K562 (cell line): ENCODE measurements at regions not wholly inside any gene's neighbourhood (a gene's known extent, or its start where the extent isn't known, plus 50 kb on each side); places are given as distances from the start of the nearest gene placed in this dataset.
A peak's percentile ranks its signal among the peaks of the same experiment; 100 is the strongest.

Experiments
- ATAC-seq: fragments of 200-7000 bp; cut with Tn5 transposase; 3 replicates; pipeline ENCODE4 v1.9.1; 2020; ENCODE audit warnings: moderate library complexity
- BruUV-seq: library from RNA; stranded (reverse); fragments of 400-500 nt; replicated peaks from 2 replicates; lab custom pipeline; 2021; lab: Mats Ljungman, UMichigan
- CTCF ChIA-PET: fragments of 300-600 bp; formaldehyde crosslinking; extraction: SDS; loops from one replicate; lab custom pipeline; 2021; ENCODE audit warnings: low intra/inter-chr PET ratio; lab: Yijun Ruan, JAX
- POLR2A ChIA-PET: fragments of 300-600, 350-650 bp; sonication (Branson Sonifier 250); formaldehyde crosslinking; extraction: SDS; loops from one replicate; lab custom pipeline; 2021; ENCODE audit warnings: antibody characterized with exemption, inconsistent platforms; lab: Yijun Ruan, JAX
- DNase-seq, 4 experiments: peaks; one replicate each; pipeline versions ENCODE4 v3.0.0 to v3.0.0-alpha.2; 2011 to 2018; ENCODE audit warnings: low spot score in 3 of 4, mixed read lengths in 3 of 4; ENCODE audit errors: extremely low read depth in 1 of 4
- FAIRE-seq: peaks from 2 replicates; lab custom pipeline; 2011; peaks lifted over from hg19 to GRCh38; lab: Jason Lieb, UNC
- H2AFZ ChIP-seq: 2 replicates; pipeline ENCODE4 v1.6.0; 2011; ENCODE audit warnings: low read depth, low read length, control low read depth, inconsistent platforms
- H3K27ac ChIP-seq: fragments of 200-600 bp; 3 replicates; pipeline ENCODE4 v1.8.0; 2011; ENCODE audit warnings: low read depth, mild to moderate bottlenecking, control low read depth, inconsistent platforms, low read length, moderate library complexity, mixed read lengths; ENCODE audit errors: extremely low read depth
- H3K27me3 ChIP-seq, 2 experiments: fragments of 300-600 bp in 1 of 2; 2 replicates in 1 of 2; 3 replicates in 1 of 2; pipeline versions ENCODE4 v1.6.0 to v1.8.0; 2011; ENCODE audit warnings: inconsistent platforms in 2 of 2, low read length in 2 of 2, mild to moderate bottlenecking in 1 of 2, mixed read lengths in 1 of 2, moderate library complexity in 1 of 2; ENCODE audit not compliant: control insufficient read depth in 2 of 2, insufficient read depth in 2 of 2
- H3K36me3 ChIP-seq: fragments of 300-600 bp; 3 replicates; pipeline ENCODE4 v1.8.0; 2011; ENCODE audit warnings: mild to moderate bottlenecking, low read length, inconsistent platforms; ENCODE audit not compliant: control insufficient read depth, insufficient read depth
- H3K4me1 ChIP-seq, 2 experiments: fragments of 200-600 bp in 1 of 2; replicated peaks in 1 of 2; 2 replicates in 1 of 2; 3 replicates in 1 of 2; pipeline versions ENCODE4 v1.5.1 to v1.8.0; 2011; ENCODE audit warnings: inconsistent platforms in 2 of 2, low read length in 2 of 2, mild to moderate bottlenecking in 1 of 2, mixed read lengths in 1 of 2, moderate library complexity in 1 of 2; ENCODE audit not compliant: control insufficient read depth in 2 of 2, insufficient read depth in 2 of 2
- H3K4me2 ChIP-seq: 2 replicates; pipeline ENCODE4 v1.6.1; 2011; ENCODE audit warnings: low read length, control low read depth, inconsistent platforms, mixed read lengths; ENCODE audit not compliant: insufficient read depth
- H3K4me3 ChIP-seq: fragments of 200-600 bp; sonication (generic), shearing (Covaris generic); 2 replicates; pipeline ENCODE4 v1.5.1; 2016; ENCODE audit warnings: control low read depth, inconsistent platforms
- H3K79me2 ChIP-seq: fragments of 200-600 bp; 3 replicates; pipeline ENCODE4 v1.8.0; 2011; ENCODE audit warnings: low read length, inconsistent platforms; ENCODE audit not compliant: control insufficient read depth, insufficient read depth
- H3K9ac ChIP-seq, 2 experiments: 2 replicates each; pipeline versions ENCODE4 v1.6.0 to v1.6.1; 2011; ENCODE audit warnings: low read depth in 2 of 2, low read length in 2 of 2, control low read depth in 1 of 2, inconsistent platforms in 1 of 2, mild to moderate bottlenecking in 1 of 2, mixed read lengths in 1 of 2; ENCODE audit not compliant: insufficient read depth in 1 of 2
- H3K9me1 ChIP-seq: one replicate; pipeline ENCODE4 v1.6.0; 2011; ENCODE audit warnings: inconsistent platforms, mild to moderate bottlenecking, low read length, moderate library complexity; ENCODE audit not compliant: control insufficient read depth, insufficient read depth
- H3K9me3 ChIP-seq: replicated peaks from 2 replicates; pipeline ENCODE4 v1.5.1; 2011; ENCODE audit warnings: low read depth, low read length, inconsistent platforms; ENCODE audit not compliant: control insufficient read depth, insufficient read depth
- H4K20me1 ChIP-seq: replicated peaks from 2 replicates; pipeline ENCODE4 v1.6.1; 2011; ENCODE audit warnings: low read length, inconsistent platforms, mixed read lengths; ENCODE audit not compliant: control insufficient read depth, insufficient read depth
- CBFA2T3 ChIP-seq: fragments of 450-650 bp; IDR thresholded peaks from 2 replicates; pipeline ENCODE4 v1.6.1; 2017
- GABPB1 ChIP-seq: sonication (generic); formaldehyde crosslinking; IDR thresholded peaks from 2 replicates; pipeline ENCODE4 v1.8.0; 2022; ENCODE audit warnings: mild to moderate bottlenecking, missing genetic modification reagents
- KLF13 ChIP-seq: fragments of 450-650 bp; IDR thresholded peaks from 2 replicates; pipeline ENCODE4 v1.6.1; 2016; ENCODE audit warnings: missing genetic modification characterization, low read depth, mild to moderate bottlenecking, missing compliant biosample characterization, moderate library complexity, borderline replicate concordance
- MCM3 ChIP-seq: fragments of 450-650 bp; IDR thresholded peaks from 2 replicates; pipeline ENCODE4 v1.6.1; 2016
- MTA3 ChIP-seq: fragments of 450-650 bp; formaldehyde crosslinking; IDR thresholded peaks from 2 replicates; pipeline ENCODE4 v1.6.1; 2017; ENCODE audit warnings: mild to moderate bottlenecking, borderline replicate concordance
- NELFE ChIP-seq: IDR thresholded peaks from 2 replicates; pipeline ENCODE4 v1.6.1; 2011; ENCODE audit warnings: mild to moderate bottlenecking; ENCODE audit not compliant: insufficient read depth, insufficient read length
- NRF1 ChIP-seq, 2 experiments: fragments of 450-650 bp; IDR thresholded peaks in 1 of 2; conservative IDR thresholded peaks in 1 of 2; 2 replicates each; pipeline ENCODE4 v1.6.1; 2014; ENCODE audit warnings: mild to moderate bottlenecking in 2 of 2
- RAD21 ChIP-seq, 2 experiments: fragments of 250-450 bp in 1 of 2; fragments of 450-650 bp in 1 of 2; sonication (Bioruptor Pico) in 1 of 2; formaldehyde crosslinking in 1 of 2; IDR thresholded peaks in 1 of 2; conservative IDR thresholded peaks in 1 of 2; 2 replicates each; pipeline versions ENCODE4 v1.4.0 to v1.8.0; 2020 to 2022; ENCODE audit warnings: mild to moderate bottlenecking in 2 of 2, moderate library complexity in 1 of 2
- SAP30 ChIP-seq: fragments of 200-600 bp; sonication (generic); IDR thresholded peaks from 2 replicates; pipeline ENCODE4 v1.6.1; 2012; ENCODE audit warnings: borderline replicate concordance, low read depth, mild to moderate bottlenecking, moderate library complexity, low read length, control low read depth, inconsistent platforms; ENCODE audit not compliant: insufficient read depth, poor library complexity, severe bottlenecking
- SMARCB1 ChIP-seq: IDR thresholded peaks from 2 replicates; pipeline ENCODE4 v1.6.1; 2011; ENCODE audit warnings: improper control_type of control experiment, low read depth; ENCODE audit not compliant: insufficient read length
- TAF15 ChIP-seq: fragments of 200-400 bp; formaldehyde crosslinking; IDR thresholded peaks from 2 replicates; pipeline ENCODE4 v1.6.1; 2017; ENCODE audit warnings: mild to moderate bottlenecking, low read depth, low read length, moderate library complexity
- ZNF197 ChIP-seq: fragments of 200-800 bp; sonication (Bioruptor generic); IDR thresholded peaks from 2 replicates; pipeline ENCODE4 v1.6.1; 2016; ENCODE audit warnings: low read depth, missing genetic modification characterization, missing compliant biosample characterization
- ZNF609 ChIP-seq: sonication (generic); formaldehyde crosslinking; IDR thresholded peaks from 2 replicates; pipeline ENCODE4 v1.8.1; 2023; ENCODE audit warnings: missing genetic modification reagents, mild to moderate bottlenecking, borderline replicate concordance
- WGBS: fragments of 100-300 bp; shearing (Covaris generic); methylation state at CpG from one replicate; pipeline ENCODE4 v1.1.6; 2016; ENCODE audit warnings: low coverage, mixed read lengths; ENCODE audit not compliant: insufficient coverage; ENCODE audit errors: missing lambda C conversion rate; 5-methylcytosine and 5-hydroxymethylcytosine counted together
- in situ Hi-C: fragments of 300-500 bp; cut with MboI; formaldehyde crosslinking; loops from 4 replicates; pipeline ENCODE4 v1.15.0; 2018; ENCODE audit warnings: inconsistent platforms, mixed read lengths
- intact Hi-C: fragments of 100-400 bp; cut with micrococcal nuclease; formaldehyde crosslinking; loops from 2 replicates; pipeline ENCODE4 v1.14.2; 2022
- TF ChIP-seq, protein P1 (sequence below), 2 experiments: fragments of 450-650 bp in 1 of 2; sonication (generic) in 1 of 2; formaldehyde crosslinking in 1 of 2; IDR thresholded peaks in 1 of 2; conservative IDR thresholded peaks in 1 of 2; 2 replicates each; pipeline versions ENCODE4 v1.6.1 to v1.8.1; 2016 to 2023; ENCODE audit warnings: mild to moderate bottlenecking in 2 of 2, moderate library complexity in 2 of 2, inconsistent platforms in 1 of 2, missing genetic modification reagents in 1 of 2

DNA sequence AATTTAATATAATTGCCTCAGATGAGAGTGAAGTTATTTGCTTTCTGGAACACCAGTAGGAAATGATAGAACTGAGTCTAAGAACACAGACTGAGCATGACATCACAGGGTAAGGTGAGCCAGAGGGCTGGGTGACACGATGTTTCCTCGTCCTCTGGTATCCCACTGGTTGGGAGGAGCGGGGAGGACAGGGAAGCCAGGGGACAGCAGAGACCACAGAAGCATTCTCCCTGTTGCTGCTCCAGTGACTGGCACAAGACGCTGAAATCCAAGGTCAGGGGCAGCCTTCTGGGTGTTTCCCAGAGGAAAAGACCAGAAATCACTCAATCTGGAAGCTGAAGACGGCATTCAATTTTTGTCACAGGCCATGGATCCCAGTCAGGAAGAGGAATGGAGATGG, 363.4 kb upstream of the SOX11 start:
- no peaks in the 10 kb centered on the region for H4K20me1 ChIP-seq
- ATAC-seq (no peak), DNase-seq (peak in 1 of 4 experiments; percentile 9), FAIRE-seq (no peak)
- BruUV-seq = no TSS peak
- H3K9me3 ChIP-seq = no peaks in the 10 kb centered on the region
- POLR2A ChIA-PET = no interaction called here
- no peaks in the 10 kb centered on the region for H3K36me3 ChIP-seq
- H3K9me1 ChIP-seq = no peaks in the 10 kb centered on the region
- TF ChIP-seq RAD21 (CRISPR knock-in tag; conservative IDR thresholded peaks at IDR 0.05 in 1 of 2, IDR thresholded peaks at IDR 0.05 in 1 of 2) (no peak), GABPB1 (no peak), NELFE (no peak), ZNF609 (CRISPR knock-in tag) (no peak), TAF15 (no peak), ZNF197 (no peak), NRF1 (conservative IDR thresholded peaks at IDR 0.05 in 1 of 2, IDR thresholded peaks at IDR 0.05 in 1 of 2) (no peak), SAP30 (no peak), SMARCB1 (no peak), CBFA2T3 (no peak), MTA3 (no peak), KLF13 (tag) (no peak), MCM3 (no peak)
- TF ChIP-seq, protein P1, sequence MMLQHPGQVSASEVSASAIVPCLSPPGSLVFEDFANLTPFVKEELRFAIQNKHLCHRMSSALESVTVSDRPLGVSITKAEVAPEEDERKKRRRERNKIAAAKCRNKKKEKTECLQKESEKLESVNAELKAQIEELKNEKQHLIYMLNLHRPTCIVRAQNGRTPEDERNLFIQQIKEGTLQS (IDR thresholded peaks at IDR 0.05) = no peak
- TF ChIP-seq, protein P1 (CRISPR knock-in tag; conservative IDR thresholded peaks at IDR 0.05) = no peak
- WGBS = 0% methylated on average over 5 of the region's 5 CpGs
- in situ Hi-C loops (no loop called here), intact Hi-C loops (no loop called here)
- H3K4me2 ChIP-seq = no peak overlapping the region
- H2AFZ ChIP-seq = no peak overlapping the region
- no peaks in the 10 kb centered on the region for H3K79me2 ChIP-seq
- no peak overlapping the region for H3K27ac ChIP-seq
- H3K4me1 ChIP-seq = no peaks in the 10 kb centered on the region
- H3K9ac ChIP-seq = no peak overlapping the region
- H3K27me3 ChIP-seq = no peaks in the 10 kb centered on the region
- H3K4me3 ChIP-seq = no peak overlapping the region
- CTCF ChIA-PET = no interaction called here
